Activated T-cell treated with anti-CD3 and anti-CD28 coated beads, Interleukin-2, amount 50 U/mL, for 4 hours (primary cell): ENCODE measurements at regions not wholly inside any gene's neighbourhood (a gene's known extent, or its start where the extent isn't known, plus 50 kb on each side); places are given as distances from the start of the nearest gene placed in this dataset.

ENCODE experiments used
- ATAC-seq, 2 donors: fragments of 200-7000 bp; cut with Tn5 transposase; one replicate each; pipeline ENCODE4 v1.10.0; 2021
- DNase-seq: peaks from one replicate; pipeline ENCODE4 v3.0.0-alpha.2; 2020
- H3K27me3 Mint-ChIP-seq: one replicate; pipeline ENCODE4 v1.8.0; 2021; ENCODE audit warnings: low read depth, mixed read lengths
- H3K36me3 Mint-ChIP-seq: one replicate; pipeline ENCODE4 v1.8.0; 2022; ENCODE audit warnings: mixed read lengths; ENCODE audit not compliant: insufficient read depth
- H3K4me1 Mint-ChIP-seq: one replicate; pipeline ENCODE4 v1.8.0; 2021; ENCODE audit warnings: low read depth, mixed read lengths
- H3K4me3 Mint-ChIP-seq: one replicate; pipeline ENCODE4 v1.8.0; 2021; ENCODE audit warnings: mild to moderate bottlenecking, moderate library complexity, mixed read lengths
- H3K9me3 Mint-ChIP-seq: one replicate; pipeline ENCODE4 v1.8.0; 2021; ENCODE audit warnings: mixed read lengths

DNA sequence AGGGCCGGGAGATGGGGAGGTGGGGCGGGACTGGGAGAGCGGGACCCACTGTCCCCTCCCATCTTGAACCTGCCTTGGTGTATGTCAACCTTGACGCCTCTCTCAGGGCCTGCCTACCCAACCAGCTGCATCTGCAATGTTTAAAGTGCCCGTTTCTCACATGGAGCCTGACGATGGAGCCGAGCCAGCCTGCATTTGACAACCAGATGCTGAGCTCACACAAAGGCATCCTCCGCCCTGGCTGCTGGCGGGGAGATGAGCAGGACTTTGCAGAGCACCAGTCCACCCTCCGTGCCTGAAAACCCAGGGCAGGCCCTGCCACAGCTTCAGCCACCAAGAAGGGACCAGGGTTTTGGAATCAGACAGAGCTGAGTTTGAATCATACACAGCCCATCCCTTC lies 141.1 kb upstream of the SMIM23 start:
- ATAC-seq (no peak), DNase-seq (no peak)
- no peaks in the 10 kb centered on the region for H3K9me3 Mint-ChIP-seq
- no peaks in the 10 kb centered on the region for H3K27me3 Mint-ChIP-seq
- H3K36me3 Mint-ChIP-seq: no peaks in the 10 kb centered on the region
- H3K4me3 Mint-ChIP-seq: no peak overlapping the region
- H3K4me1 Mint-ChIP-seq: no peaks in the 10 kb centered on the region

DNA sequence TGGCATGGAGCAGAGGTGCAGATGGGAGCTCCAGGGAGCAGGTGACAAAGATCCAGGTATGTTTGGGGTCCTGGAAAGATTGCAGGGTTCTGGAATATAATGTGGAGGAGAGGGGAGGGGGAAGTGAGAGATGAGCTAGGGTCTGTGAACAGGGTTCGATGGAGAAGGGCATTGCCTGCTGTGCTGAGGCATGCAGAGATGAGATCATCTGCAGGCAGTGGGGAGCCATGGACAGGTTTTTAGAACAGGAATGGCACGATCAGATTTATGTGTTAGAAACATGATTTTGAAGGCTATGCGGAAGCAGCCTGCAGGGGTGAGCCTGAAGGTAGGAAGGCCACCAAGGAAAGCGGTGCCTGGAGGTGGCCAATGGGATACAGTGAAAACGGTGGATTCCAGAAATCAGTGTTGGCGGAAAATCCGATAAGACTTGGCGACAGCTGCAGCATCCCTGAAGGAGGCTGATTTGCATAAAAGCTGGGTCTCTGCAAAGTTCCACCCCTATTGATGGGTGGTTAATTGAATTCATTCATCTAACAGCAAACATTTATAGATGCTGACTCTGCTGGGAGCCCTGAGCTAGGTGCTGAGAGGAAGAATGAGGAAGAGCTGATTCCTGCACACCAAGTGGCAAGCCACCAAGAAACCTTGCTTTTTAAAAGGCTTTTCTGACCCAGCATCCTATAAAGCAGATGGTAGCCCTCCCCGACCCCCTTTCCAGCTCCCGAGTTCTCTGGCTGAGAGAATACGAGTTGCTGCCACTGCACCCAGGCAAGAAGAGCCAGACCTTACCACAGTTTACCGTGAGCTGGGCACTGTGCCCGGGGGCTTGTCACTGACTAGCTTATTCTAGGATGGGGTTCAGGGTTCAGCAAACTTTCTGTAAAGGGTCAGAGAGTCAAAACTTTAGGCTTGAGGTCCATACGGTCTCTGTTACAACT lies 139.2 kb upstream of the SMIM23 start:
- DNase-seq (no peak), ATAC-seq (no peak)
- Mint-ChIP-seq H3K4me3 (no peak overlapping the region), H3K9me3 (no peaks in the 10 kb centered on the region), H3K27me3 (no peaks in the 10 kb centered on the region), H3K4me1 (no peaks in the 10 kb centered on the region), H3K36me3 (no peaks in the 10 kb centered on the region)

DNA sequence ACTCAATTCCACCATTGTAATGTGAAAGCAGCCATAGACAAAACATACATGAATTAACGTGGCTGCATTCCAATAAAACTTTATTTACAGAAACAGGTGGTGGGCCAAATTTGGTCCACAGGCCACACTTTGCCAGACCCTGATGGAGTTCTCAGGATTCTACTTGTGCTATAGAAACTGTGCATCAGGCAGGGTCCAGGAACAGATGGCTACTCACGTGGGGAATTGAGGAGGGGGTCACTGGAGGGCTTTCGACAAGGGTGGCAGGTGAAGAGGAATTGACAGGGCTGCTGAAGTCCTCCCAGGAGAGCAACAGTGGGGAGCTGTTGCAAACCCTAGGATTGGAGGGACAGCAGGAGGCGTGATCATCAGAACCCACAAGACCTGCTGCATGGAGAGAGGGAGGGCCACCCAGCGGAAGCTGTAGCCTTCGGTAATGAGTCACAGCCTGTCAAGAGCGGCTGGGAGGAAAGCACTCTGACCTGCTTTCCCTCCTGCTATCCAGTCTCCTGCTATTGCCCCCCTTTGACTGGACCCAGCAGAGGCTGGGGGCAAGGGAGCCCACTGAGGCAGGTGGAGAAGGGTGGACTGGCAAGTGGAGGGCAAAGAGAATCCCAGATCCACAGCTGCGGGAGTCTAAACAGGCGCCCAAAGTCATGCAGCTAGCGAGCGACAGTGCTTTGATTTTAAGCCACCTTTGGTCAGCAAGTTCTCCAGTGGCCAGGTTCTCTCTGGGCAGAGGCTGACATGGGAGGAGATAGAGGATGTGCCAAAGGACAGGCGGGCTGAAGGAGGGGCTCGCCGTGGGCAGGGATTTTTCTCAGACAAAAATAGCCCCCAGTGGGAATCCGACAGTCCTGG lies 138.3 kb upstream of the SMIM23 start:
- no peak overlapping the region for H3K4me3 Mint-ChIP-seq
- H3K27me3 Mint-ChIP-seq: no peaks in the 10 kb centered on the region
- no peak for DNase-seq
- H3K4me1 Mint-ChIP-seq: no peaks in the 10 kb centered on the region
- ATAC-seq: no peak
- H3K36me3 Mint-ChIP-seq: no peaks in the 10 kb centered on the region
- H3K9me3 Mint-ChIP-seq: no peaks in the 10 kb centered on the region

DNA sequence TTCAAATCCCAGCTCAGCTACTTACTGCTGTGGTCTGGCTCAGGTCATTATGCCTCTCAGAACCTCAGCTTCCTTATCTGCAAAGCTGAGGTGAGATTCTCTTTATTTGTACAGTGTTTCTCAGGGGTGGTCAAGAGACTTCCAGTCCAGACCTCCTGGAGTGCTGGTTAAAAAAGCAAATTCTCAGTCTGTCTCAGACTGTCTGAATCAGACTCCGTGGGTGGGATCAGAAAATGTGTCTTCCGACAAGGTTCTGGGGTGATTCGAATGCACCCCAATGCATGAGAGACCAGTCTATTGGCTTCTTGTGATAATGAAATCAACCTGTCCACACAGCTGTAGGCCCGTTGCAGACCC lies 137.7 kb upstream of the SMIM23 start:
- no peak for ATAC-seq
- Mint-ChIP-seq H3K36me3 (no peaks in the 10 kb centered on the region), H3K9me3 (no peaks in the 10 kb centered on the region), H3K4me3 (no peak overlapping the region), H3K27me3 (no peaks in the 10 kb centered on the region), H3K4me1 (no peaks in the 10 kb centered on the region)
- DNase-seq: no peak

DNA sequence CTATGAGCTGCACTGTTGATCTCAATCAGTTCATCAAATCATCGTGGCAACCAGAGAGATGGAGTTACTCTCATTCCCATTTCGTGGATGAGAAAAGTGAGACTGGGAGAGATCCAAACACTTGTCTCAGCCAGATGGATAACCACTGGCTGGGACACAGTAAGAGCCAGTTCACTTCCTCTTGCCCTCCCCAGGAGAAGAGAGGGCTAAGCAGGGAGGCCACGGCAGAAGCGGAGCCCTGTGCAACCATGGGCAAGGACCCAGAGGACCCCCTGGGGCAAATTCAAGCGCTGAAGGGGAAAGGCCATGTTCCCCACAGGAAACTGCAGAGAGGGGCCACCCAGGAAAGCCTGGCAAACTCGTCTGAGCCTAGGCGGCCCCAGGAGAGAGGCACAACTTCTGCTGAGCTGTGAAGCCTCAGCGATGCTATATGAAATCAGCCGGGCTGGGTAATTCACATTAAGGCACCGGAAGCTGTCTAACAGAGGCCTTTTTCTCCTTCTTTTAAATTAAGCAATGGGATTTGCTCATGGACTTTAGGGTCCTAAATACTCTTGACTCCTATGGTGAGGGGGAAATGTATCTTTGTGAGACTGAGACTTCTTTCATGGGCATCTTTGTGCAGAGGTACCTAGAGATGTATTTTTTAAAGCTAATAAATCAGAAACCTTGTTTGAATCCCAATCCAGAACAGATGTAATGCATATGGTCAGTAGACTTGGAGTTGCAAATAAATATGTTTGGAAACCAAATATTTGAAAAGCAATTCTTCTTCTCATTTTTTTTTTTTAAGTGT lies 137.1 kb upstream of the SMIM23 start:
- DNase-seq (no peak), ATAC-seq (no peak)
- Mint-ChIP-seq H3K27me3 (no peaks in the 10 kb centered on the region), H3K4me1 (no peaks in the 10 kb centered on the region), H3K9me3 (peaks cover 4% of the 10 kb centered on the region), H3K36me3 (no peaks in the 10 kb centered on the region), H3K4me3 (no peak overlapping the region)

DNA sequence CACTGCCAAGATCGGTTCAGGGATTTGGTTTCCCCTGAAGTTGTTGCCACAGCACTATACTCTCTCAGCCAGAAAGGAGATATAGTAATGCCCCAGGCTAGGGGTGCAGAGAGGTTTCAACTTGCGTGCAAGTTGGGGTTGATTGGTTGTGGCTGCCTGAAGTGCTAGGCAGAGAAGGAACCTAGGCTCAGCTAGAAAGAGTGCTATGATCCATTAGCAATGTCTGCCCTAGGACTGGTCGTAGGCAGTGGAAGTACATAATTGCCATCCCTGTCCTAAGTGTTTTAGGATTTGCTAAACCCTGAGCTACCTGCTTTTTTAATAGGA lies 136.6 kb upstream of the SMIM23 start:
- Mint-ChIP-seq H3K36me3 (no peaks in the 10 kb centered on the region), H3K4me3 (no peak overlapping the region)

DNA sequence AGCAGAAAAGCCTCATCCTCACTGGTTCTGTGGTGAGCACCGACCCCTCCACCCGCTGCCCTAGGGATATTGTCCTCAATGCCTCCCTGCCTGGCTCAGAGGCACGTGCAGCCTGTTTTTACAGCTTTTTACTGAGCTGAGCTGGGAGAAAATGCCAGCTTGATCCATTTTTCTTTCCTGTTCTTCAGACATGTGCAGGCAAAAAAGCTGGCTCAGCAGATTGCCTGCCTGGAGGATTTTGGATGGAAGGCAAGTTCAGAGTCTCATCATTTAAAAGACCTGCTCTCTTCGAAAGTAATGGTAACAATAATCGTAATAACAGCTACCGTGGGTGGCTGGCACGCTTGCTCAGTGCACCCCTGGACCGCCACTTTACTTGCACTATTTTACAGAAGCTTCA lies 135.0 kb upstream of the SMIM23 start:
- ATAC-seq: no peak
- peaks cover 3% of the 10 kb centered on the region for H3K27me3 Mint-ChIP-seq
- no peaks in the 10 kb centered on the region for H3K36me3 Mint-ChIP-seq
- no peaks in the 10 kb centered on the region for H3K4me1 Mint-ChIP-seq
- peaks cover 6% of the 10 kb centered on the region for H3K9me3 Mint-ChIP-seq
- DNase-seq: no peak
- H3K4me3 Mint-ChIP-seq: no peak overlapping the region

More for the DNA sequence above, 136.6 kb upstream of the SMIM23 start:
- no peaks in the 10 kb centered on the region for H3K27me3 Mint-ChIP-seq
- ATAC-seq (no peak), DNase-seq (no peak)
- no peaks in the 10 kb centered on the region for H3K4me1 Mint-ChIP-seq
- H3K9me3 Mint-ChIP-seq: peaks cover 6% of the 10 kb centered on the region

DNA sequence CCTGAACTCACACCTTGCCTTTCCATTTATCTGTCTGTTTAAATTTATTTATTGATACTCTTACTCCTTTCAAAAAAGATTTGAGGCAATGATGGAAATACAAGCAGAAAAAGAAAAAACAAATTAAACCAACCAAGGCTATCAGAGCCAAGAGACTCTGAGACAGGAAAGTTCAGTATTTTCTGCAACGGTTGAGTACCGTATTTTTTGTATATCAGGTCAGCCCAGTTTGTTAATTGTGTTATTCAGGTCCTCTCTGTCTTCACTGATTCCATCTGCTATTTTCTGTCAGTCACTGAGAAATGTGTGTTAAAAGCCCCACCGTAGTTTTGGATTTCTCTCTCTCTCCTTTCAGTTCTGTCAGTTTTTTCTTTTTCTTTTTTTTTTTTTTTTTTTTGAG lies 134.5 kb upstream of the SMIM23 start:
- no peaks in the 10 kb centered on the region for H3K36me3 Mint-ChIP-seq
- H3K4me1 Mint-ChIP-seq: no peaks in the 10 kb centered on the region
- peaks cover 3% of the 10 kb centered on the region for H3K27me3 Mint-ChIP-seq
- no peak overlapping the region for H3K4me3 Mint-ChIP-seq
- ATAC-seq (no peak), DNase-seq (no peak)
- H3K9me3 Mint-ChIP-seq: peaks cover 6% of the 10 kb centered on the region

DNA sequence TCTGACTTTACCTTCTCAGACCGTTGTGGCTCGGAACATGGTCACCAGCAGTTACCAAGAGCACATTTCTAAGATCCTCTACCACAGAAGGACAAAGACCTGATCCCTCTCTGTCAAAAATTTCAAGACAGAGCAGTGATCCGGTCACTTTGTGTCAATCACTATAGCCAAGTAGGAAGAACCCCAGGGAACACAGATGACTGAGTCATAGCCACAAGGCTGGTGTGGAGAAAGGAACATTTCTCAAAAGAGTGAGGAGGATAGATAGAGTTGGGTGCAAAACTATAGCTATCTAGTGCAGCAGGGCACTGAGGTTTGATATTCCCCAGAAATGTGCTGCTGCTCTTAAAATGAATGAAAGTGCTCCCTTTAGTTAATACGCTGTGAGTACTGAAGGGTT lies 130.7 kb upstream of the SMIM23 start:
- Mint-ChIP-seq H3K4me1 (no peaks in the 10 kb centered on the region), H3K4me3 (no peak overlapping the region), H3K36me3 (no peaks in the 10 kb centered on the region), H3K9me3 (peaks cover 6% of the 10 kb centered on the region), H3K27me3 (peaks cover 3% of the 10 kb centered on the region)
- DNase-seq: no peak
- no peak for ATAC-seq

DNA sequence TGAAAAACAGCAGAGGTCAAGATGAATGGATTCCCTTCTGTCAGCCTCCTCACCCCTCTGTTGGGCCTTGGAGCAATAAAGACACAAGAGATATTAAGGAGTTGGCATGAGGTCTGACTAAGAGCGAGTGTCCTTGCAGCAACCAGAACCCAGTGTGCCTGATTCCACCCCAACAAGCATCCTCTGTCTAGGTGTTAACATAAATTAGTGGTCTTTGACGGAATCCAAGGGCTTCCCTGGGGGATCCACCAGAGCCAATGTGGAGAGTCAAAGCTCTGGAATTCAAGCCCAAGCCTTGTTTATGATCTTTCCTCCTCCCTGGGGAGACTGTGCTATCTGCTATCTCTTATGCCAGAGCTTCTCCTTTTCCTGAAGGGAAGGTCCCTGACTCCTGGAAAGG lies 128.1 kb upstream of the SMIM23 start:
- Mint-ChIP-seq H3K27me3 (peaks cover 3% of the 10 kb centered on the region), H3K4me1 (no peaks in the 10 kb centered on the region), H3K36me3 (no peaks in the 10 kb centered on the region), H3K9me3 (peaks cover 6% of the 10 kb centered on the region), H3K4me3 (no peak overlapping the region)
- no peak for ATAC-seq
- DNase-seq: no peak

DNA sequence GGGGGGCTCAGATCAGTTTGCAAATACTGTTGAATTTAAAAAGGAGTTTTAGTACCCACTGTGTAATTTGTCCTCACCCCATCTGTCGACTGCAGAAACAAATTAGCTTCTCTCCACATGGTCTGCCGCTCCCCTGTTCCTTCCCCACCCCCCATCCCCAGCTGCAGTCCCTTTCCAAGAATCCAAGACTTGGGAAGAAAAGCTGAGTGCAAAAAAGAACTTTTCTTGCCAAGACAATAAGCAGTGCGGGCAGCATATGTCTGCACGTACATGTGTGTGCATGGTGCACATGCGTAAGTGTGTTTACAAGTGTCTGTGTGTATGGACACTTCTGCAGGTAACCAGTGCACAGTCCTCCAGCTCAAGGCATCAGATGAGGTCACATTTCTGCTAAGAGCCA lies 125.7 kb upstream of the SMIM23 start:
- no peaks in the 10 kb centered on the region for H3K9me3 Mint-ChIP-seq
- no peaks in the 10 kb centered on the region for H3K36me3 Mint-ChIP-seq
- ATAC-seq: no peak
- H3K4me3 Mint-ChIP-seq: no peak overlapping the region
- DNase-seq: no peak
- no peaks in the 10 kb centered on the region for H3K4me1 Mint-ChIP-seq
- H3K27me3 Mint-ChIP-seq: peaks cover 3% of the 10 kb centered on the region

DNA sequence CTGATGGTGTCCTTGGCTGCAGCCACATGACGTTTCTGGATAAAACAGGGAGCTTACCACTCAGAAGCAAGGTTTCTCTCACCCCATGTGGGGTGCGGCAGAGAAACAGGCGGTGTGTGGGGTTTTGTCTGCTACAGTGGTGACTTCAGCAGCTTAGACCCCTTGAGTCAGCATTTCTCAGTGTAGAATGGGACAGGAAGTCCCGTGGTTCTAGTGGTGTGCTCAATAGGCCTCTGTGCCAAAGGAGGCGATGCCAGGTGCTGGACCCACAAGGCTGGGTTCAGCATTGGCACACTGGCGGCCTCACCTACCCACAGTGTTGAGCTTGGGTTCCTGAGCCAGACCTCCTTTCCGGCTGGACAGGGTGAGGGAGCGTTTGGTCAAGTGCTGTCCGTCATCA lies 125.2 kb upstream of the SMIM23 start:
- Mint-ChIP-seq H3K4me3 (no peak overlapping the region), H3K4me1 (no peaks in the 10 kb centered on the region), H3K36me3 (no peaks in the 10 kb centered on the region), H3K27me3 (no peaks in the 10 kb centered on the region), H3K9me3 (no peaks in the 10 kb centered on the region)
- ATAC-seq (no peak), DNase-seq (no peak)

DNA sequence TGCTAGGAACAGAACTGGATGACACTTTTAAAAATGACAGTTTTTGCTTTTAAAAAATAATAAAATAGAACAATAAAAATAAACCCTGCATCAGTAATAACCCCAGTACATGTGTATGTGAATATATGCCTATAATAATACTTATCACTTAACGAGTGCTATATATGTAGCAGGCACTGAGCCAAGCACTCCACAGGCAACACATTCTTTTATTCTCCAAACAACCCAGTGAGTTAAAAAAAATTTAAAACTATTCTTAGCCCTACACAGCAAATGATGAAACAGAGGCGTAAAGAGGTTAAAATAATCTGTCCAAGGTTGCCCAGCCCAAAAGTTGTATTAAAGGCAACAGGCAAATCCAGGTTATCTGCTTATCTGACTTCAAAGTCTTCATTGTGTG lies 124.5 kb upstream of the SMIM23 start:
- Mint-ChIP-seq H3K27me3 (no peaks in the 10 kb centered on the region), H3K4me1 (no peaks in the 10 kb centered on the region), H3K36me3 (no peaks in the 10 kb centered on the region), H3K9me3 (no peaks in the 10 kb centered on the region), H3K4me3 (no peak overlapping the region)
- DNase-seq (no peak), ATAC-seq (no peak)

DNA sequence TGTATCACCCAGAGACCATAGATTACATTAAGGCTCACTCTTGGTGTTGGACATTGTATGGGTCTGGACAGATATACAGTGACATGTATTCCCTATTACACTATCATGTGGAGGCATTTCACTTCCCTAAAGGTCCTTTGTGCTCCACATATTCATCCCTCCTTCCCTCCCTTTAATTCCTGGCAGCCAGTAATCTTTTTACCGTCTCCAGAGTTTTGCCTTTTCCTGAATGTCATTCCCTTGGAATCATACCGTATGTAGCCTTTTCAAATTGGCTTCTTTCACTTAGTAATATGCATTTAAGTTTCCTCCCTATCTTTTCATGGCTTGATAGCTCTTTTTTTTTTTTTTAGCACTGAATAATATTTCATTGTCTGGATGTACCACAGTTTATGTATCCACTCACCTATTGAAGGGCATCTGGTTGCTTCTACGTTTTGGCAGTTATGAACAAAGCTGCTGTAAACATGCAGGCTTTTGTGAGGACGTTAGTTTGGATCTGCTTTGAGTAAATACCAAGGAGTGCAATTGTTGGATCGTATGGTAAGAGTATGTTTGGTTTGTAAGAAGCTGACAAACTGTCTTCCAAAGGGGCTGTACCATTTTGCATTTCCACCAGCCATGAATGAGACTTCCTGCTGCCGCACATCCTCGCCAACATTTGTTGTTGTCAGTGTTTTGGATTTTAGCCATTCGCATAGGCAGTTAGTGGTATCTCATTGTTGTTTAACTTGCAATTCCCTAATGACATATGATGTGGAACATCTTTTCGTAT lies 122.1 kb upstream of the SMIM23 start:
- Mint-ChIP-seq H3K4me3 (no peak overlapping the region), H3K36me3 (no peaks in the 10 kb centered on the region), H3K9me3 (no peaks in the 10 kb centered on the region), H3K27me3 (peaks cover 3% of the 10 kb centered on the region), H3K4me1 (no peaks in the 10 kb centered on the region)
- no peak for ATAC-seq
- DNase-seq: no peak
